KBM-7 (cell line): ENCODE measurements at regions not wholly inside any gene's neighbourhood (a gene's known extent, or its start where the extent isn't known, plus 50 kb on each side); places are given as distances from the start of the nearest gene placed in this dataset.

ENCODE experiments used
- DNase-seq: peaks from one replicate; pipeline ENCODE4 v3.0.0-alpha.2; 2015
- in situ Hi-C: fragments of 300-500 bp; cut with MboI; formaldehyde crosslinking; loops from 2 replicates; pipeline ENCODE4 v1.14.3; 2020; ENCODE audit warnings: low sequenced_read_pairs, low pct_unique_long_range_greater_than_20kb, mixed read lengths

DNA sequence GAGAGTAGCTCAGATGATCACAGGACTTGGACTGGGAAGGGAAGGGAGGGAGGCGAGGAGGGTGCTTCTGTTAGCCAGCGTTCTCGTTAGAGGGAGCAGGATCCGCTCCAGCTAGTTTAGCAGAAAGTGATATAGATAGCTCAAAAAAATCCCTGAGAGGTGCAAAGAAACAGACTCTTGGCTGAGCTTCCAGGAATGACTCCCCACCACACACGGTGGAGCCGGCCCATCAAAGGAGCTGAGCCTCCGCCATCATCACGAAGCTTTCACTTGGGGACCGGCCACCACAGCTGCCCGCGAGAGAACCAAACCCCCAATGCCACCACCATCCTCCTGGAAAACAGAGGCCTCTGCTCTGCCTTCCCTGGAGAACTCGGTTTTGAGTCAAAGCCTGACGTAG lies 124.6 kb upstream of the BCL2L14 start:
- in situ Hi-C loops = no loop called here

GRCh38 chr12:11947213-11947612 lies 123.5 kb upstream of the BCL2L14 start:
- peak; percentile 21 for DNase-seq
- in situ Hi-C loops = no loop called here

More for the DNA sequence above, 124.6 kb upstream of the BCL2L14 start:
- no peak for DNase-seq

DNA sequence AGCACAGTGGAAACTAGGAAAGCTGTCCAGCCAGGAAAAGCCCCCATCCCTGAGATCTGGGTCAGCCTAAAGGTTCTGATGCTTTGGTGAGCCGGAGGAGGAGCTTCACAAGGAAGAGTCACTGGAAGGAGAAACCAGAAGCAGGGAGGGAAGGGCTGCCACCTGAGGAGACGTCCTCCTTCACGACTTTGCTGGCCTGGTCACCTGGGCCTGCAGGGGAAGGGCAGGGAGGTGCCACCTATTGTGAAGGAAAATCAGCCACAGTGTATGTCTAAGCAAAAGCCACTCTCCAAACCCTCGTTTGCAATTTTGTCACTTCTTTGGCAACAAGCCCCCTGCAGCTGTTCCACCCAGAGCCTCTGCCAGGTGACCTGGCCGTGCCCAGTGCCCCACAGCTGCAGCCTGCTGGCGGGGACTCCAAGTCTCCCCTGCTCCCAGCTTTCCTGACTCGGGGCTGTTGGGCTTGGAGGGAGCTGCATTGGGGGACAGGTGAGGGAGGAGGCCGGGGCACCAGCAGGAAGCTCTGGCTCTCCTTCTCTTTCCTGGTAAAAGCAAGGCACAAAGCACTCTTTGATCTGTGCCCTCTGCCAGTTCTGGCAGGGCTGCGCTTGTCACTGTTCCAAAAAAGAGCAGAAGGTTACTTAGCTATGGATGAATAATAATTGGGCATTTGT lies 120.9 kb upstream of the BCL2L14 start:
- DNase-seq = no peak
- in situ Hi-C loops = no loop called here

DNA sequence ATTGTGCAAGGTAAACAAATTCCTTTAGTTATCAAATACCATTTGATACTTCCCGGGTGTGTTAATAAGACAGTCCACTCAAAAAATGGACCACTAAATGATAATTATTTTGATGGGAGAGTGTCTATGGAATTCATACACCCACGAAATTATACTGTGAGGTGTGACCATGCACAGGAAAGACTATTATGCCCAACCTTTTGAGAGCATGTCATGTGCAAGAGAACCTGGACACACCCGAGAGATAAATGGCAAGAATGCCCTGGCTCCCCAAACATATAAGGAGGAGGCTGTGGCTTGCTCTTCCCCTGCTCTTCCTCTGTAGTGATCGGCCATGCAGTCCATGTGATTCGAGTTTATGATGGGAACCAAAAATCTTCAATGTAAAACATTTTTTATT lies 119.5 kb upstream of the BCL2L14 start:
- no peak for DNase-seq
- in situ Hi-C loops = no loop called here

DNA sequence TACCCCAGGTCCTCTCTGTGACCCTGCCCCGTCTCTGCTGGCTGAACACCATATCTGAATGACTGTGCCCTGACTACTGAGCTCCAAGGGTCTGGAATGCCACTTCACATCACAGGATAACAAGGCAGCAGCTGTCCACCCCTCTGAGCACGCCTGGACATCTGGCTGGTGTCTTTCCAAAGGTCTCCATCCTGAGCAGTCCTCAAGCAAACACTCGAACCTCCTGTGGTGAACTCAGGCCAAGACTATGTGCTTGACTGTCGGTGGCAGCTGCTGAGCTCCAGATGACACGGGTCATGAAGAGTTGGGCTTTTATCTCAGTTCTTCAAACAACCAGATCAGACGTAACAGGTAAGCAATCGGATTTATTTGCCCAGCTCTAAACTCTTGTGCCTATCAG lies 117.2 kb upstream of the BCL2L14 start:
- no peak for DNase-seq
- in situ Hi-C loops = no loop called here

- peak; percentile 35 for DNase-seq
- in situ Hi-C loops = no loop called here
Measured at GRCh38 chr12:11954181-11954580, 116.6 kb upstream of the BCL2L14 start.

DNA sequence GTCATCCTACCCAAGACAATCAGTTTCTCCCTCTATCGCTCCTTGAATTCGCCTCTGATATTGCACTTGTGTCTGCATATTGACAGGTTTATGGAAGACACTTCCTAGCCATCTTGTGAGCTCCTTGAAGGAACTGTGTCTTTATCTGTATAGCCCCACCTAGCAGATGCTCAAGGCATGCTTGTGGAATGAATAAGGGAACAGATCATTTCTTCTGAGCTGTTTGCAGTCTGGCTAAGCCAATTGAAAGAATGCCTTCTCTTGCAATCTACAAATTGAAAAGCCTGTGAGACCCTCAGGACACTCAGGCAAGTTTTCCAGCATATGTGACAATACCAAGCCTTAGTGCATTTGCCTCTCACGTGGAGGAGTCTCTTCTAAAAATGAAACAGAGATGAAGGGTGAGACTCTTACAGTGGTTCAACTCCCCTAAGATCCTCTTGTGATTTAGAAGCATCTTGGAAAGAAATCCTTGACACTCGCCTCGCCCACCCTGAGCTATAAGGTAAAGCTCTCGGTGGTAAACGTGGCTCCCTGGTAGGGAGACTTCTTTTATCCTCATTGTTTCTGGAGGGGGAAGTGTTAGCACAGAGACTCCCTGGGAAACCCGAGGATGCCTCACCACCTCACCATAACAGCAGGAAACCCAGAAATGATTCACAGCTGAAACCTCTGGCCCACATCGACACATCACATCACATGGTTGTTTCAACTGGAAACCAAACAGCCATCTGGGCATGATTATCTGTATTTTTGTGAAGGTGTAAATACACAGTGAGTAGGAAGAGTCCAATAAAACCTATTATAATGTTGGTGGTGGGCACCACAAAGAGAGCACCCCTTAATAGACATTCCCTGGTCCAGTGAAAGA lies 112.3 kb upstream of the BCL2L14 start:
- in situ Hi-C loops = no loop called here
- peak; percentile 30 for DNase-seq

GRCh38 chr12:11959117-11959823 lies 111.5 kb upstream of the BCL2L14 start:
- in situ Hi-C loops = no loop called here
- DNase-seq = no peak

GRCh38 chr12:11960646-11961045 lies 110.1 kb upstream of the BCL2L14 start:
- in situ Hi-C loops = no loop called here
- DNase-seq = no peak

DNA sequence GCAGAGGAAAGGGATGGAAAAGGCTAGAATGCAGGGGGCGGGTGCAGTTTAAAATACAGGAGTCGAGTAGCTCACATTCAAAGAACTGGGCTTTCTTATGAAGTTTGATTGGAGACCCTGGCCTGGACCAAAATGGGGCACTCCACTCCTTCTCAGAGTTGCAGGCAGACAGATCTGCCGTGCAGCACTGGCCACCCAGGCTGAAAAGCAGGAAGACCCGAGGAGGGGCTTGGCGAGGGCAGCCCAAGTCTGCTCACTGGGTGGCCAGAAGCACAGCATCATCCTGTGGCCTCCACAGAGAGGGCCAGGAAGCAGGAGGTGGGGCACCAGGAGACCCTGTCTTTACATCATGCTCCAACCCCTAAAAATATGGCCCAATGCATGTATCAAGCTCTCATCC lies 109.1 kb upstream of the BCL2L14 start:
- in situ Hi-C loops = no loop called here
- DNase-seq = no peak

DNA sequence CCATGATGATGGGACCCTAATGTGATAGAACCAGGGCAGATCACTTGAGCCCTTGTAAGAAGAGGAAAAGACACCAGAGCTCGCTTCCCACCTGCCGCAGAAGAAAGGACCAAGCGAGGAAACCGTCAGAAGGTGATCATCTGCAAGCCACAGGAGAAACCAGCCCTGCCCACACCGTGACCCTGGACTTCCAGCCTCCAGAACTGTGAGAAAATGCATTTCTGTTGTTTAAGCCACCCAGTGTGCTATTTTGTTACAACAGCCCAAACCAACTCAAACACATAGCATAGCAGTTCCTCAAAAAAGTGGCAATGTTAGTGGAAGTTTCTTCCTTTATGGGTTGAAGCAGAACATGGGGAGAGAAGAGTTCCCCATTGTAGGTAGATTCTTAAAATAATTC lies 107.9 kb upstream of the BCL2L14 start:
- peak; percentile 41 for DNase-seq
- in situ Hi-C loops = no loop called here

GRCh38 chr12:11963841-11964471 lies 106.8 kb upstream of the BCL2L14 start:
- no peak for DNase-seq
- in situ Hi-C loops = no loop called here

- in situ Hi-C loops = no loop called here
- no peak for DNase-seq
Measured at GRCh38 chr12:11965258-11965910, 105.4 kb upstream of the BCL2L14 start.

GRCh38 chr12:11967376-11968047 lies 103.2 kb upstream of the BCL2L14 start:
- in situ Hi-C loops = no loop called here
- DNase-seq = peak; percentile 34

GRCh38 chr12:11968048-11968383 lies 102.7 kb upstream of the BCL2L14 start:
- in situ Hi-C loops = no loop called here
- no peak for DNase-seq

- in situ Hi-C loops = no loop called here
Measured at GRCh38 chr12:11968516-11968915, 102.2 kb upstream of the BCL2L14 start.

GRCh38 chr12:11969437-11970154 lies 101.1 kb upstream of the BCL2L14 start:
- DNase-seq = no peak
- in situ Hi-C loops = no loop called here

More at GRCh38 chr12:11968516-11968915, 102.2 kb upstream of the BCL2L14 start:
- DNase-seq = no peak

- in situ Hi-C loops = no loop called here
- no peak for DNase-seq
Measured at GRCh38 chr12:11970155-11970520, 100.6 kb upstream of the BCL2L14 start.
